ENCODE measurements at regions not wholly inside any gene's neighbourhood (a gene's known extent, or its start where the extent isn't known, plus 50 kb on each side); places are given as distances from the start of the nearest gene placed in this dataset.

DNA sequence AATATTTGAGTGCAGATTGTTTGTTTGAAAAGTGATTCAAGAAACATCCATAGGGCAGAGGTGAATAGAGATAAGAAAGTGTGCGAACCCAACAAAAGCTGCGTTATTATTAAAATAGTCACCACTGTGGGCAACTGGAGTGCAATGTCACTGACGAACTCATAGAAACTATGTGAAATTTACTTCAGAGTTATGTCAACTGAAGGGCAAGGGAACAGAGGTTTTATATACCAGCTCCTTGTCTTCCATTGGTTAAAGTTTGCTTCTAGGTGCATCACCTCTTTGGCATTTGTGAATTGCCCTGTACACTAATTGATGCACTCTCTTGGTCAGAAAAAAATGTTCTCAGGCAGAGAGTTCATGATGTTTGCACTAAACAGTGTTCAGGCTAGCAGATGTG lies 110.5 kb upstream of the NYAP2 start:
- H3K4me1 ChIP-seq = no peaks in the 10 kb centered on the region
- DNase-seq = no peak
- H3K9me3 ChIP-seq = no peaks in the 10 kb centered on the region
- no peaks in the 10 kb centered on the region for H3K36me3 ChIP-seq (ENCODE audit: low read depth, missing control alignments)
- TF ChIP-seq POLR2A (IDR thresholded peaks at IDR 0.05) (no peak), CTCF (IDR thresholded peaks at IDR 0.05) (no peak)
- H3K27ac ChIP-seq = no peak overlapping the region
- H3K4me3 ChIP-seq = no peak overlapping the region
- WGBS, 2 donors = 75 to 88% methylated on average over 3 of the region's 3 CpGs
- H3K27me3 ChIP-seq = no peaks in the 10 kb centered on the region
- intact Hi-C loops (cut with DNase I; ENCODE audit: low total_unique reads) = no loop called here

DNA sequence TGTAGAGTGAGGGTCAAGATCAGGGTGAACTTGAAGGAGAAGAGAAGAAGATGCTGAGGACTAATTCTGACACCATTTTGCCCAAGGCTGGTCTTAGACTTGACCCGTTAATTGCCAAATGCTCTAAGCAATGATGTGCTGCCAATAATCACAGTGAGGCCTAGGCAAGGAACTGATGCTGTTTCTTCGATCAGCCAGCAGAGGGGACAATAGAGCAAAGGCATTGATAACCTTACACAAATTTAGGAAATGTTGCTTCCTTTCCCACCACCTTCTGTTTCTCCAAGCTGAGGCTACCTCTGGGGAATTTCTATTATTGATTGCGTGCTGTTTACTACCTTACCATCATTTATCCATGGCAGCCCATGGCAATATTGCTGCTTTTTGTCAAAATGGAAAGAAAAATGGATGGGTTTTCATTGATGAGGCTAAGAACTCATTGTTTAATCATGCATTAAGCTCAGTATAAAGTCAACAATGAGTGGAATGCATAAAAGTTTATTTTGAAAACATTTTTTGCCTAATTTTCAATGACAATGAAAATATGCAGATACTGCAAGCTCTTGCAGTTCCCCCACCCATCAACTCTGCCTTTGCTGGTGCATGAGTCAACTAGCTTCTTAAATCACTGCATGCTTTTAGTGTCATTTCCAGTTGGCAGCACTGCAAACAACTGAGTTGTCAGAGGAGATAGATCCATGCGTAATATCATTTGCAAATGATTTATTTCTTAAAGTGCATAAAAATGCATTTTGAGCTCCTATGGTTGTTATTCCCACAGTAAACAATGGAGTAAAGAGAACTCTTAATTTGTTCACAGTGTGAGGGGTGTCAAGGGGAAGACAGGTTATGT lies 116.4 kb upstream of the NYAP2 start:
- TF ChIP-seq POLR2A (IDR thresholded peaks at IDR 0.05) (no peak), CTCF (IDR thresholded peaks at IDR 0.05) (peak; percentile 11 to 54 (median 46))
- Histone ChIP-seq H3K36me3 (ENCODE audit: low read depth, missing control alignments) (no peaks in the 10 kb centered on the region), H3K27ac (no peak overlapping the region), H3K4me3 (no peak overlapping the region), H3K4me1 (no peaks in the 10 kb centered on the region), H3K27me3 (no peaks in the 10 kb centered on the region), H3K9me3 (no peaks in the 10 kb centered on the region)
- WGBS, 2 donors = 53 to 60% methylated on average over 4 of the region's 4 CpGs
- DNase-seq = peak; percentile 22
- intact Hi-C loops (cut with DNase I; ENCODE audit: low total_unique reads) = no loop called here

DNA sequence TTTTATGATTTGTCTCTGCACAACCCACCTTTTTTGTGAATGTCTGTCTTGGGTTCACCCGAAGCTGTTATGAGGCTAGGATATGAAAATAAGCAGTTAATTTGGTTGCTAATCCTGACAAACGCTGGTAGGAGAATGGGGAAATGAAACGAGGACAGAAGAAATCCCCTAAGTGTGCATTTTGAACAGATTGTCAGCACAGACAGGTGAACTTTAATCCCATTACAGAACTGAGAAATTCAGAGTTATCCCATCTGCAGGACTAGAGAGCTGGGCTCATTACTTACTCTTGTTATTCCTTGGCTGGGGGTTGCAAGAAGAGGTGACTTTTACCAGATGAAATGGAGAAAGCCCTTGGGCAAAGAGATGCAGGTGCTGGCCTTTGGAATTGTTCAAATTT lies 123.3 kb upstream of the NYAP2 start:
- Histone ChIP-seq H3K36me3 (ENCODE audit: low read depth, missing control alignments) (no peaks in the 10 kb centered on the region), H3K27ac (no peak overlapping the region), H3K9me3 (no peaks in the 10 kb centered on the region), H3K4me3 (no peak overlapping the region), H3K4me1 (no peaks in the 10 kb centered on the region), H3K27me3 (no peaks in the 10 kb centered on the region)
- intact Hi-C loops (cut with DNase I; ENCODE audit: low total_unique reads) = no loop called here
- WGBS, 2 donors = 76 to 78% methylated on average over 3 of the region's 3 CpGs
- DNase-seq = no peak
- TF ChIP-seq POLR2A (IDR thresholded peaks at IDR 0.05) (no peak), CTCF (IDR thresholded peaks at IDR 0.05) (no peak)

DNA sequence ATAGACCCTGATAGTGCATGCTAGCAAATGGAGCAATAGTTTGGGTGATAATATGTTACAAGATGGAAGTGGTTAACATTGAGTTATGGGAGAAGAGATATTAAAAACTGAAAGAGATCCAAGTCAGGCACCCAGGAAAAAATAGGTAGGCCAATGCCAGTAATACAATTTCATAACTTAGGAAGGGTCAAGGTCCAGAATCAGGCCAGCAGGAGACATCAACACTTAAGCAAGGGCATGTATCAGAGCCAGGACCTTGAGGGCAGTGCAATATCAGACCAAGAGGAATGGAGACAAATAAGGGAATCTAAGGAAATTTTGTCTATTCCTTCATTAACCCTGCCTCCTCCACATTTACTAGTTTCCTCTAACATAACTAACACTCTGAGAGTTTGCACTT lies 124.1 kb upstream of the NYAP2 start:
- Histone ChIP-seq H3K4me1 (no peaks in the 10 kb centered on the region), H3K9me3 (no peaks in the 10 kb centered on the region), H3K27ac (no peak overlapping the region), H3K4me3 (no peak overlapping the region), H3K36me3 (ENCODE audit: low read depth, missing control alignments) (no peaks in the 10 kb centered on the region), H3K27me3 (no peaks in the 10 kb centered on the region)
- no peak for DNase-seq
- no peak for TF ChIP-seq CTCF (IDR thresholded peaks at IDR 0.05)
- TF ChIP-seq POLR2A (IDR thresholded peaks at IDR 0.05) = no peak
- intact Hi-C loops (cut with DNase I; ENCODE audit: low total_unique reads) = no loop called here

GRCh38 chr2:225274751-225275150 lies 124.8 kb upstream of the NYAP2 start:
- no peak for DNase-seq
- H3K27ac ChIP-seq = no peak overlapping the region
- H3K9me3 ChIP-seq = no peaks in the 10 kb centered on the region
- intact Hi-C loops (cut with DNase I; ENCODE audit: low total_unique reads) = no loop called here
- no peak overlapping the region for H3K4me3 ChIP-seq
- no peak for TF ChIP-seq CTCF (IDR thresholded peaks at IDR 0.05)
- no peak for TF ChIP-seq POLR2A (IDR thresholded peaks at IDR 0.05)
- no peaks in the 10 kb centered on the region for H3K27me3 ChIP-seq
- no peaks in the 10 kb centered on the region for H3K4me1 ChIP-seq
- no peaks in the 10 kb centered on the region for H3K36me3 ChIP-seq (ENCODE audit: low read depth, missing control alignments)
- 15 to 25% methylated on average over 1 of the region's 1 CpG for WGBS, 2 donors

Measured in testis (tissue), 2 donors.